ENCODE measurements at regions not wholly inside any gene's neighbourhood (a gene's known extent, or its start where the extent isn't known, plus 50 kb on each side); places are given as distances from the start of the nearest gene placed in this dataset.

DNA sequence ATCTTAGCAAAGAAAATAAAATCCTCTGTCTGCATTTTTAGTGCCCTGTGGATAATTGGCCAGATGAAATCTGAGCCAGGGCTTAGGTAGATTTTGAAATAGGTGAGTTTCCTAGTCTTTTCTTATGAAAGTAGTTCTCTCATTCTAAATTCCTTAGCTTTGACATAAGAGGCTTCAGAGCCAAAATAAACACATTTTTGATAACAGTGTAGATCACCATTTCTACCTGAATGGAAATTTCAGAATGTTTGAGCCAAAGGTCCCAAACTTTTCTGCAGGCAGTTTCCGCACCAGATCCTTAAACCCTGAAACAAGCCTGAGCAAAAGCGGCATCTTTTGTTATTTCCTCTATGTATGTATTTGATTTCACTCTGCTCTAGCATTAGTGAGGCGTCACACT is 551.2 kb downstream of the EFNB2 start:
- Mint-ChIP-seq H3K4me1 (ENCODE audit: low read depth in 2 of 2) (no peaks in the 10 kb centered on the region), H3K27ac (no peak overlapping the region), H3K36me3 (no peaks in the 10 kb centered on the region), H3K4me3 (no peak overlapping the region), H3K27me3 (no peaks in the 10 kb centered on the region), H3K9me3 (peaks cover 4% of the 10 kb centered on the region)
- ATAC-seq (no peak), DNase-seq (ENCODE audit: low spot score) (no peak)

DNA sequence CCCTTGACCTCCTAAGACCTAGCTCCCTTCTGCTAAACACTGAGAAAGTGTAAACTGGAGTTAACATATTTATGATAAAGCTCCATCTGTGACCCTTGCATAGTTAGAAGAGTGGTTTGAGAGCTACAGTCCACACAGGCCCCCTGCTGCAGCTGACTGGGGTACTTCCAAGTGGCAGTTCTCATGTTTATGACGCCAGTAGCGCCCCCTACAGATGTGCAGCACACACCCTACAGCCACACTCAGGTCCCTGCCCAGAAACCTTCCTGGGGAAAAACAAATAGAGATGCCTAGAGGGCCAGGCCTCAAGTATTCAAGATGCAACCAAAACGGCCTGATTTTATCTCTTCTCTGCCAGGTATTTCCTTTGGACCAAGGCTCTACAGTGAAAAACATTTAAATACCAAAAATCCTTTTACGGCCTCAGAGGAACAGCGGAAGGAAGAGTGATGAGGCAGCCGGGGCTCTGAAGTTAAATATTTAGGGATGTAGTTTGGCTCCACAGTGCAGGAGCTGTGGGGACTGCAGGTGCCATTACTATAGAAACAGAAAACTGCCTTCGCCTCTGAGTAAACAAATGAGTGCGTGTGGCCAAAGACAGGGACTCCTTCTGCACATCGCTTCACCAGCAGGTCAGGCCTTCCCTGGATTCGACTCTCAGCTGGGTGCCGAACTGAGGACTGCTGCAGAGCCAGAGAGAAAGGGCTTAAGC is 553.1 kb downstream of the EFNB2 start:
- DNase-seq (ENCODE audit: low spot score), result no peak
- Mint-ChIP-seq H3K4me1 (ENCODE audit: low read depth in 2 of 2) (no peaks in the 10 kb centered on the region), H3K27me3 (no peaks in the 10 kb centered on the region), H3K4me3 (no peak overlapping the region), H3K27ac (no peak overlapping the region), H3K9me3 (peaks cover 4% of the 10 kb centered on the region), H3K36me3 (no peaks in the 10 kb centered on the region)
- ATAC-seq, result no peak

DNA sequence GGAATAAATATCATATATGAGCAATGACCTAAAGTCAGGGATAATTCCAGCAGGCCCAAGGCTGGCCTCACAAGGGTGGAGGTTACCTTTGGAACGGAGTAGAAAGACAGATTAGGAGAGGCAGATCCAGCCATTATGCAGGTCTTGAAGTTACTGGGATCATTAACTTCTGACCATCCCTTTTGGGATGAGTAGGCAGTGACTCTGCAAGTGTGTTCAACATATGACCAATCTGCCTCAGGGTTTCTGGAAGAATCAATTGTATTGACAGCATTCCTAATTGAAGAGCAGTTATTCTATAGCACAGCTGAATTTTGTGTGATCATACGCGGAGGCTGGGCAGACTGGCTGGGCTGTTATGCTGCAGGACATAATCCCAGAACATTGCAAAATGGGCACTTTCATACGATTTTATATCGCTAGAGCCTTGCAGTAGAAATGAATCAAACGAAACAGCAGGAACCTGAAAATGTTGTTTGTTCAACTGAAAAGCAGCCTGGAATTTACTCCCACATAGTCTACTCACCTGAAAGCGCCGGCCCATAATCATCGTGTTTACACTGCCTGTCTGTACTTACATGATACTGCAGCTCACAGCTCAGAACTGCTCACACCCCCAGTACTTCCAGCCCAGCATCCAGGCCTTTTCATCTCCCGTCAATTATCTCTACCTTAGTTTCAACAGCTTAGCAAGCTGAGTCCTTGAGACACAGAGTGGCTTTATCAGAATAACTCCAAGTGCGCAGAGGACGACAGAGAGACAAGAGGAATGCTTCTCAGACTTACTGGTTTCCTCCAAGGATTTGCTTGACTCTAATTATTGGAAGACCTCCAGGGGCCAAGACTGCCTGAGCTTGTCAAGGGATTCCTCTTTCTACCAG is 556.1 kb downstream of the EFNB2 start:
- Mint-ChIP-seq H3K36me3 (no peaks in the 10 kb centered on the region), H3K27me3 (no peaks in the 10 kb centered on the region), H3K27ac (no peak overlapping the region), H3K4me1 (ENCODE audit: low read depth in 2 of 2) (no peaks in the 10 kb centered on the region), H3K9me3 (no peaks in the 10 kb centered on the region), H3K4me3 (no peak overlapping the region)
- DNase-seq (ENCODE audit: low spot score), result no peak
- ATAC-seq, result no peak

DNA sequence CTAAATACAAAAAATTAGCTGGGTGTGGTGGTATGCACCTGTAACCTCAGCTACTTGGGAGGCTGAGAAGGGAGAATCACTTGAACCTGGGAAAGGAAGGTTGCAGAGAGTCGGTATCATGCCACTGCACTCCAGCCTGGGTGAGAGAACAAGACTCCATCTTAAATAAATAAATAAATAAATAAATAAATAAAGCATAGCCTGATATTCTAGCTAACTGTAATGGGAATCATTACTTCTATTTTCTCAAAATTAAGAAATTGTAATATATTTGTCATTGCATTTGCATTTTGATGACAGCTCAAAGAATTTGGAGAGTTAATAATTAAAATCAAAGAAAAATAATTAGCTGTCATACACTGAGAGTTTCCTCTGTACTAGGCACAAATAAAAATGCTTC is 561.1 kb downstream of the EFNB2 start:
- no peaks in the 10 kb centered on the region for H3K27me3 Mint-ChIP-seq
- no peak overlapping the region for H3K4me3 Mint-ChIP-seq
- H3K27ac Mint-ChIP-seq, result no peak overlapping the region
- ATAC-seq (no peak), DNase-seq (ENCODE audit: low spot score) (no peak)
- H3K36me3 Mint-ChIP-seq, result no peaks in the 10 kb centered on the region
- no peaks in the 10 kb centered on the region for H3K4me1 Mint-ChIP-seq (ENCODE audit: low read depth in 2 of 2)
- no peaks in the 10 kb centered on the region for H3K9me3 Mint-ChIP-seq

DNA sequence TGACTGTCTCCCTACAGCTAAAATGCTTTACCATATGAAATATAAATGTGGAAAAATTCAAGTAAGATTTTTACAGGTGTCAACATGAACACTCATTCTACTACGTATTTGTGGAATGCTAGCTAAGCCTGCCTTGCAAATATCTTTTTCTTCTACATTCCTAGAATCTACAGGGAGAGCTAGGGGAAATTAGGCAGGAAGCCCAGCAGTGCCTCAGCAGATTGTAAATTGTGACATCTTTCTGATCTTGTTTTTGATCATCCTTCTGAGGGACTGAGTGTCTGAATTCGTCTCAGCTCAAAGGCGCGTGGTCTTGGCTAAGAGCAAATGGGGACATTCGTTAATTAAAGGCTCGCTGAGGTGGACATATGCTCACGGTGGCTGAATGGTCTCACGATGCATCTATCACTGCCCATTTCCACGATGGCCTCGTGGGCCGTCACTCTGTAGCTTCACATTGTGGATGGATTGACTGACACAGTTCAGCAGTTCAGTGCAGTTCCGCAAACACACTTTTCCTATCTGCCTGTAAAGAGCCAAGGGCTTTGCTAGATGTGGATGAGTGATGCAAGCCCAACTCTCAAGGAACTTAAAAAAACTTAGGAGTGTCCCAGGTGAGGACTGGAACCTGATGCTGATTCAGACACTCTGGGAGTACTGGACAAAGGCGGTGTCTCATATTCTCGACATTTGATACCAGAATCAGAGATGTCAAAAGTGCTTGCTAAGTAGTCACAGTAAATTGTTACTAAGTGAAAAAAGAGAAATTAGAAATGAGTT is 562.5 kb downstream of the EFNB2 start:
- Mint-ChIP-seq H3K4me3 (no peak overlapping the region), H3K27me3 (no peaks in the 10 kb centered on the region), H3K9me3 (no peaks in the 10 kb centered on the region), H3K4me1 (ENCODE audit: low read depth in 2 of 2) (no peaks in the 10 kb centered on the region), H3K36me3 (no peaks in the 10 kb centered on the region), H3K27ac (no peak overlapping the region)
- no peak for DNase-seq (ENCODE audit: low spot score)
- no peak for ATAC-seq

DNA sequence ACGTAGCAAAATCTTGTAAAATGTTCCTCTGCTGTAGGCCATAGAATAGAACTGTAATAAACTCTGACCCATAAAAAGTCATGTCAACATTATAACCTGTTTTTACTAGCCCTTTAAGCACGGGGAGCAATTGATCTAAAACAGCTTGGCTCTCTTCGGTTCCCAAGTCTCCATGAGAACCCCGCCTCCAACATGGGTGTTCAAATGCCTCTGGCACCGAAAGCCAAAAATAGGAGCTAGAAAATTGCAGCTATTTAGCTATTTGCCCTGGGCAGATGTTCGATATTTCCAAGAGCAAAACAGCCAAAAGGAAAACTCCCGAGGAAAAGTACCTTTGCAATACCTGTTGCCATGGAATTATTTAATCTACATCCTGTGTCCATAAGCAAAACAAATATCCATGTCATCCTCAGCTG is 563.1 kb downstream of the EFNB2 start:
- Mint-ChIP-seq H3K9me3 (peaks cover 3% of the 10 kb centered on the region), H3K36me3 (no peaks in the 10 kb centered on the region), H3K27ac (no peak overlapping the region), H3K4me3 (no peak overlapping the region), H3K27me3 (no peaks in the 10 kb centered on the region), H3K4me1 (ENCODE audit: low read depth in 2 of 2) (no peaks in the 10 kb centered on the region)
- ATAC-seq (no peak), DNase-seq (ENCODE audit: low spot score) (no peak)

DNA sequence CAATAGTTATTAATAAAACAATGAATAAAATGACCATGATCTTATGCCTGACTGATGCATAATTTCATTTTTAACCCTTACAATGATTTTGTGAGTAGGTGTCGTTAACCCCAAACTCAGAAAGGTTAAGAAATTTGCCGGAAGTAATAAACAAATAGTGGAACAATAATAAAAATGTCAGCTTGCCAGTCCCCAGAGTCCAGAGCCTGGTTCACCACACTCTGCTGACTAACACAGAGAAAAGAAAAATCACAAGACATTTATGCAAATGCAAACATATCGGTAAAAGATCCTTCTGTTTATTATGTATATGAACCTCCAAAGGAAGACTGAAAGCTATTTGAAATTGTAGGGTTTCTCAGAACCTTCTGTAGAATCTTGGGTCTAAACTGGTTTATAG is 563.7 kb downstream of the EFNB2 start:
- Mint-ChIP-seq H3K27ac (no peak overlapping the region), H3K4me1 (ENCODE audit: low read depth in 2 of 2) (no peaks in the 10 kb centered on the region), H3K36me3 (no peaks in the 10 kb centered on the region), H3K27me3 (peaks cover 0 to 2% of the 10 kb centered on the region in 2 donors), H3K9me3 (peaks cover 7% of the 10 kb centered on the region), H3K4me3 (no peak overlapping the region)
- DNase-seq (ENCODE audit: low spot score) (no peak), ATAC-seq (no peak)

DNA sequence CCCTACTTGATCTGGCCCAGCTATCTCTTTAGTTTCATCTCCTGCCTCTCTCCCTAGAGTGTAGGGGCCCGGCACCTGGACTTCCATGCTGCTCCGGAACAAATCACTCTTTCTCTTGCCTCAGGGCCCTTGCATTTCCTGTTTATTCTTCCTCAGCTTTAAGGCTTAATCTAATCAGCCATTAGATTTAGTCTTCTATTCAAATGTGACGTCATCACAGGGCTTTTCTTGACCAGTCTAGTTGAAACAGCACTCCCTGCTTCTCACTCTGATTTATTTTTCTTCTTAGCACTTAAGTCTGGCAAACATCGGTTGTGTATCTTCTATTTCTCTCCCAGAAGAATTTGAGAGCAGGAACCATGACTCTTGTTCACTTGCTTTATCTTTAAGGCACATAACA is 564.1 kb downstream of the EFNB2 start:
- peaks cover 0 to 2% of the 10 kb centered on the region in 2 donors for H3K27me3 Mint-ChIP-seq
- peaks cover 7% of the 10 kb centered on the region for H3K9me3 Mint-ChIP-seq
- H3K4me1 Mint-ChIP-seq (ENCODE audit: low read depth in 2 of 2), result no peaks in the 10 kb centered on the region
- ATAC-seq (no peak), DNase-seq (ENCODE audit: low spot score) (no peak)
- H3K27ac Mint-ChIP-seq, result no peak overlapping the region
- H3K36me3 Mint-ChIP-seq, result no peaks in the 10 kb centered on the region
- no peak overlapping the region for H3K4me3 Mint-ChIP-seq

DNA sequence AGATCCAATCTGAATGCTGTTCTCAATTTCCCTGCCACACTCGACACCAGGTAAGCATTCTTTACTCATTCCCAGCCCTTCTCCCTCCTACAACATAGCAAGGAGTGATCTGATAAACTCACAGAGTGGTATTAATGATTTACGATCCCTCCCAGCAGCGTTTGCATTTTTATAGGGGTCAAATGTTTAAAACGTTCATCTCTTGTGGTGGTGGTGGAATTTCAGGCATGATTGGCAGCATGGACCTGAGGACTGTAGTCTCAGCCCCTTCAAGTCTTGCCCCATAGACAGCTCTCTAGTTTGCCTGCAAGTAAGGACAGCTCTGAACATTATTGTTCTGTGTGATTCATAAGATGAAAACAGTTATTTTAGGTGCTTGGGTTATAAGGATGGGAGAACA is 565.7 kb downstream of the EFNB2 start:
- no peak overlapping the region for H3K4me3 Mint-ChIP-seq
- H3K4me1 Mint-ChIP-seq (ENCODE audit: low read depth in 2 of 2), result no peaks in the 10 kb centered on the region
- ATAC-seq (no peak), DNase-seq (ENCODE audit: low spot score) (no peak)
- peaks cover 0 to 2% of the 10 kb centered on the region in 2 donors for H3K27me3 Mint-ChIP-seq
- H3K27ac Mint-ChIP-seq, result no peak overlapping the region
- H3K36me3 Mint-ChIP-seq, result no peaks in the 10 kb centered on the region
- peaks cover 7% of the 10 kb centered on the region for H3K9me3 Mint-ChIP-seq

DNA sequence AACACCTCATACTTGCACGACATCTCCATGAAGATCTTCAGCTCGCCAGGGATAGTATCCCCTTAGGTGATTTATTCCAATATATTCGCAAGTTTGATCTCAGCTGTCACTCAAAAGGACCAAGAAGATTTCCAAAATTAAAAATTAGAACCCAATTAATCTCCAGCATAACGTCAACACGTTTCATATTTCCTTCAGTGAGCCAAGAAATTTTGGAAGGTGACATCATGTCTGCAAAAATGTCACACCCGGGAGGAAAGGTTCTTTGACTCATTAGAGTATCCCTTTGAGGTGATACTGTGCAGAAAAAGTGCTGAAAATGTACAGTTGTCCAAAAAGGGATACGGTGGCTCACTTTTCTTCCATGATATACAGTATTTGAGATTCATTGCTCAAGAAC is 569.6 kb downstream of the EFNB2 start:
- DNase-seq (ENCODE audit: low spot score) (no peak), ATAC-seq (no peak)
- no peaks in the 10 kb centered on the region for H3K4me1 Mint-ChIP-seq (ENCODE audit: low read depth in 2 of 2)
- H3K27ac Mint-ChIP-seq, result no peak overlapping the region
- H3K9me3 Mint-ChIP-seq, result peaks cover 10% of the 10 kb centered on the region
- H3K4me3 Mint-ChIP-seq, result no peak overlapping the region
- peaks cover 0 to 2% of the 10 kb centered on the region in 2 donors for H3K27me3 Mint-ChIP-seq
- no peaks in the 10 kb centered on the region for H3K36me3 Mint-ChIP-seq

- no peak overlapping the region for H3K27ac Mint-ChIP-seq
- H3K4me1 Mint-ChIP-seq (ENCODE audit: low read depth in 2 of 2), result no peaks in the 10 kb centered on the region
- no peaks in the 10 kb centered on the region for H3K36me3 Mint-ChIP-seq
- H3K27me3 Mint-ChIP-seq, result peaks cover 0 to under 1% of the 10 kb centered on the region in 2 donors
- no peak overlapping the region for H3K4me3 Mint-ChIP-seq
- no peak for DNase-seq (ENCODE audit: low spot score)
- ATAC-seq, result no peak
- H3K9me3 Mint-ChIP-seq, result peaks cover 14% of the 10 kb centered on the region
Observed at GRCh38 chr13:105962080-105962479, 573.4 kb downstream of the EFNB2 start.

GRCh38 chr13:105961438-105961837 is 574.0 kb downstream of the EFNB2 start:
- Mint-ChIP-seq H3K9me3 (peaks cover 13% of the 10 kb centered on the region), H3K4me3 (no peak overlapping the region), H3K27me3 (no peaks in the 10 kb centered on the region), H3K4me1 (ENCODE audit: low read depth in 2 of 2) (no peaks in the 10 kb centered on the region), H3K36me3 (no peaks in the 10 kb centered on the region), H3K27ac (no peak overlapping the region)
- no peak for ATAC-seq
- no peak for DNase-seq (ENCODE audit: low spot score)

- DNase-seq (ENCODE audit: low spot score) (no peak), ATAC-seq (no peak)
- H3K36me3 Mint-ChIP-seq, result no peaks in the 10 kb centered on the region
- no peaks in the 10 kb centered on the region for H3K27me3 Mint-ChIP-seq
- no peak overlapping the region for H3K4me3 Mint-ChIP-seq
- no peak overlapping the region for H3K27ac Mint-ChIP-seq
- no peaks in the 10 kb centered on the region for H3K4me1 Mint-ChIP-seq (ENCODE audit: low read depth in 2 of 2)
- H3K9me3 Mint-ChIP-seq, result peaks cover 13% of the 10 kb centered on the region
Observed at GRCh38 chr13:105960326-105960725, 575.1 kb downstream of the EFNB2 start.

DNA sequence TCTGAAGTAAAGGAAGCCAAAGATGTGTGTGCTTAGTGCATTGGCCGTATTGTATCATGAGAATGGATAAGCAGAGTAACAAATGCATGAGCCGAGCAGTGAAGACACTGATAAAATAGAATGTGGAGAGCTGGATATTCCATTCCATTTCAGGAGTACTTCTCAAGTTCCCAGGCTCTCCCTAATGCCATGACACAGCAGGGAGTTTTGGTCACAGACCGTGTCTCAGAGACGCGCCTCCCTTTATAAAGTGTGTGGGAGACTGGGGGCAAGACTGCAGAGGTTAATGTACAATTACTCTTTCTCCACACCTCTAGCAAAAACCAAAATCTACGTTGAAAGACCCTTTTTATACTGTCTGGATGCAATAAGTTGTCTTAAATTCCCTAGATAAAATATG is 575.6 kb downstream of the EFNB2 start:
- DNase-seq (ENCODE audit: low spot score), result no peak
- no peaks in the 10 kb centered on the region for H3K27me3 Mint-ChIP-seq
- ATAC-seq, result no peak
- H3K4me3 Mint-ChIP-seq, result no peak overlapping the region
- no peak overlapping the region for H3K27ac Mint-ChIP-seq
- no peaks in the 10 kb centered on the region for H3K4me1 Mint-ChIP-seq (ENCODE audit: low read depth in 2 of 2)
- H3K9me3 Mint-ChIP-seq, result peaks cover 13% of the 10 kb centered on the region
- no peaks in the 10 kb centered on the region for H3K36me3 Mint-ChIP-seq
